Activated CD8-positive, alpha-beta memory T cell treated with anti-CD3 and anti-CD28 coated beads, Interleukin-2, amount 50 U/mL, for 1 hour (primary cell): ENCODE measurements at regions not wholly inside any gene's neighbourhood (a gene's known extent, or its start where the extent isn't known, plus 50 kb on each side); places are given as distances from the start of the nearest gene placed in this dataset.

Experiments
- DNase-seq: peaks from one replicate; pipeline ENCODE4 v3.0.0-alpha.2; 2020; ENCODE audit errors: extremely low read depth

- no peak for DNase-seq
Observed at GRCh38 chr14:98867146-98867545, 404.9 kb downstream of the BCL11B start.

- no peak for DNase-seq
Observed at GRCh38 chr14:98867726-98868125, 404.3 kb downstream of the BCL11B start.

GRCh38 chr14:98868866-98869265 lies 403.1 kb downstream of the BCL11B start:
- no peak for DNase-seq

GRCh38 chr14:98871796-98872195 lies 400.2 kb downstream of the BCL11B start:
- DNase-seq, result no peak

- DNase-seq, result no peak
Observed at GRCh38 chr14:98877065-98877464, 394.9 kb downstream of the BCL11B start.

GRCh38 chr14:98878282-98878681 lies 393.7 kb downstream of the BCL11B start:
- no peak for DNase-seq

- DNase-seq, result no peak
Observed at GRCh38 chr14:98886982-98887381, 385.0 kb downstream of the BCL11B start.

GRCh38 chr14:98888281-98888680 lies 383.7 kb downstream of the BCL11B start:
- DNase-seq, result no peak

- no peak for DNase-seq
Observed at GRCh38 chr14:98888927-98889835, 382.8 kb downstream of the BCL11B start.

- DNase-seq, result no peak
Observed at GRCh38 chr14:98889836-98890185, 382.2 kb downstream of the BCL11B start.

GRCh38 chr14:98890556-98891340 lies 381.2 kb downstream of the BCL11B start:
- no peak for DNase-seq

- DNase-seq, result no peak
Observed at GRCh38 chr14:98893675-98894074, 378.3 kb downstream of the BCL11B start.

- DNase-seq, result no peak
Observed at GRCh38 chr14:98894600-98894999, 377.4 kb downstream of the BCL11B start.

- no peak for DNase-seq
Observed at GRCh38 chr14:98896449-98896848, 375.5 kb downstream of the BCL11B start.

GRCh38 chr14:98897605-98898309 lies 374.2 kb downstream of the BCL11B start:
- DNase-seq, result no peak

GRCh38 chr14:98899441-98899840 lies 372.6 kb downstream of the BCL11B start:
- DNase-seq, result no peak

GRCh38 chr14:98900236-98900635 lies 371.8 kb downstream of the BCL11B start:
- no peak for DNase-seq

GRCh38 chr14:98900798-98901197 lies 371.2 kb downstream of the BCL11B start:
- no peak for DNase-seq

GRCh38 chr14:98901511-98902205 lies 370.3 kb downstream of the BCL11B start:
- no peak for DNase-seq

- no peak for DNase-seq
Observed at GRCh38 chr14:98903371-98903770, 368.6 kb downstream of the BCL11B start.

- no peak for DNase-seq
Observed at GRCh38 chr14:98904677-98905076, 367.3 kb downstream of the BCL11B start.
